GM12878 (cell line): ENCODE measurements at regions not wholly inside any gene's neighbourhood (a gene's known extent, or its start where the extent isn't known, plus 50 kb on each side); places are given as distances from the start of the nearest gene placed in this dataset.

Experiments
- ATAC-seq: fragments of 200-7000 bp; cut with Tn5 transposase; 3 replicates; pipeline ENCODE4 v1.9.1; 2020; ENCODE audit warnings: mild to moderate bottlenecking, moderate library complexity
- BruUV-seq: library from RNA; stranded (reverse); fragments of 400-500 nt; replicated peaks from 2 replicates; lab custom pipeline; 2021; lab: Mats Ljungman, UMichigan
- CTCF ChIA-PET: fragments of 300-600 bp; sonication (Branson Sonifier 250); formaldehyde crosslinking; extraction: SDS; loops from one replicate; lab custom pipeline; 2021; ENCODE audit warnings: inconsistent platforms; lab: Yijun Ruan, JAX
- POLR2A ChIA-PET: fragments of 350-600 bp; formaldehyde crosslinking; extraction: SDS; loops from one replicate; lab custom pipeline; 2021; ENCODE audit warnings: inconsistent platforms; lab: Charles Lee
- RAD21 ChIA-PET: fragments of 300-600 bp; sonication (Branson Sonifier 250); formaldehyde crosslinking; loops from one replicate; lab custom pipeline; 2023; ENCODE audit warnings: antibody characterized with exemption; ENCODE audit not compliant: unreplicated experiment; lab: Charles Lee
- SMC1A ChIA-PET: fragments of 300-600 bp; sonication (Branson Sonifier 250); formaldehyde crosslinking; loops from one replicate; lab custom pipeline; 2023; ENCODE audit not compliant: unreplicated experiment, uncharacterized antibody; lab: Charles Lee
- DNase-seq: peaks from one replicate; pipeline ENCODE4 v3.0.0-alpha.2; 2011; ENCODE audit warnings: low read depth, low spot score
- FAIRE-seq: peaks from 3 replicates; lab custom pipeline; 2011; peaks lifted over from hg19 to GRCh38; lab: Jason Lieb, UNC
- H2AFZ ChIP-seq: 2 replicates; pipeline ENCODE4 v1.6.0; 2011; ENCODE audit warnings: low read depth, low read length, control low read depth; ENCODE audit not compliant: control insufficient read depth
- H3K27ac ChIP-seq: 2 replicates; pipeline ENCODE4 v1.5.1; 2011; ENCODE audit warnings: control low read depth; ENCODE audit not compliant: control insufficient read depth, insufficient read depth
- H3K27me3 ChIP-seq, 2 experiments: replicated peaks in 1 of 2; 2 replicates each; pipeline versions ENCODE4 v1.6.0 to v1.6.1; 2011; ENCODE audit warnings: low read length in 1 of 2; ENCODE audit not compliant: control insufficient read depth in 2 of 2, insufficient read depth in 2 of 2
- H3K36me3 ChIP-seq, 2 experiments: 2 replicates each; pipeline ENCODE4 v1.5.1; 2011; ENCODE audit warnings: low read length in 1 of 2; ENCODE audit not compliant: control insufficient read depth in 2 of 2, insufficient read depth in 2 of 2
- H3K4me1 ChIP-seq: 2 replicates; pipeline ENCODE4 v1.6.1; 2011; ENCODE audit warnings: mild to moderate bottlenecking, low read length, moderate library complexity, mixed read lengths; ENCODE audit not compliant: control insufficient read depth, insufficient read depth
- H3K4me2 ChIP-seq: 2 replicates; pipeline ENCODE4 v1.6.0; 2011; ENCODE audit warnings: control low read depth; ENCODE audit not compliant: control insufficient read depth, insufficient read depth
- H3K4me3 ChIP-seq: fragments of 200-600 bp; sonication (generic); 2 replicates; pipeline ENCODE4 v1.5.1; 2016
- H3K79me2 ChIP-seq: 2 replicates; pipeline ENCODE4 v1.6.0; 2011; ENCODE audit warnings: low read length; ENCODE audit not compliant: control insufficient read depth, insufficient read depth
- H3K9ac ChIP-seq: 2 replicates; pipeline ENCODE4 v1.8.0; 2011; ENCODE audit warnings: low read length, control low read depth, mixed read lengths; ENCODE audit not compliant: control insufficient read depth, insufficient read depth
- H3K9me3 ChIP-seq: replicated peaks from 3 replicates; pipeline ENCODE4 v1.5.1; 2011; ENCODE audit warnings: mild to moderate bottlenecking, low read length; ENCODE audit not compliant: control insufficient read depth, insufficient read depth
- H4K20me1 ChIP-seq: 2 replicates; pipeline ENCODE4 v1.6.0; 2011; ENCODE audit not compliant: control insufficient read depth, insufficient read depth
- BRCA1 ChIP-seq: IDR thresholded peaks from 2 replicates; pipeline ENCODE4 v1.6.1; 2011; ENCODE audit warnings: low read depth, low read length, improper control_type of control experiment
- MTA2 ChIP-seq: fragments of 450-650 bp; IDR thresholded peaks from 2 replicates; pipeline ENCODE4 v1.6.1; 2016; ENCODE audit warnings: low read depth, mild to moderate bottlenecking, moderate library complexity
- ZBTB11 ChIP-seq: fragments of 450-650 bp; formaldehyde crosslinking; IDR thresholded peaks from 2 replicates; pipeline ENCODE4 v1.5.0; 2022; ENCODE audit warnings: mild to moderate bottlenecking, missing genetic modification characterization
- ZNF622 ChIP-seq: fragments of 450-650 bp; IDR thresholded peaks from 2 replicates; pipeline ENCODE4 v1.6.1; 2017; ENCODE audit warnings: mild to moderate bottlenecking, inconsistent platforms
- WGBS: methylation state at CpG from one replicate; pipeline ENCODE4 v1.1.6; 2016; ENCODE audit warnings: low lambda C conversion rate; ENCODE audit not compliant: insufficient replicate concordance, insufficient coverage; ENCODE audit errors: missing lambda C conversion rate; 5-methylcytosine and 5-hydroxymethylcytosine counted together
- in situ Hi-C: fragments of 300-500 bp; cut with MboI; formaldehyde crosslinking; loops from 9 replicates; pipeline ENCODE4 v1.14.3; 2018; ENCODE audit warnings: mixed read lengths
- intact Hi-C: fragments of 100-400 bp; cut with micrococcal nuclease; formaldehyde crosslinking; loops from one replicate; pipeline ENCODE4 v1.14.2; 2022; ENCODE audit not compliant: unreplicated experiment

DNA sequence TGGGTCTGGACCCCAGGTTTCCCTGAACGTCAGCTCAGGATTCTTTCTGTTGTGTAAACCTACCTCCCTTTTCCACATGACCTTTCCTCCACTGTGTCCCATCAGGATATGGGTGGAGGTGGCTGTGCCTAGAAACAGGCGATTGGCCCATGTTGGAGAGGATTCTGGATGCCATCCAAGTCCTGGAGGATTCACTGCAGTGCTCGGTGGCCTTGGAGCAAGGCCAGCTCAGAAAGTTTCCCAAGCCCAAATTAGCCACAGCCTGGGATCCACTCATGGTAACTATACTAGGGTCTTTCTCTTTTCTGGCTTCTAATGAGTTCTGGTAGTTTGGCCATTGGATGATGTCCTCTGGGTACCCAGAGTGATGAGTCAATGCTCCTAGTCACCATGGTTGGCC lies 141.6 kb downstream of the SNX19 start:
- Histone ChIP-seq H3K4me2 (no peak overlapping the region), H3K36me3 (no peaks in the 10 kb centered on the region), H4K20me1 (no peaks in the 10 kb centered on the region), H3K4me1 (no peaks in the 10 kb centered on the region), H3K4me3 (no peak overlapping the region), H3K9me3 (no peaks in the 10 kb centered on the region; the same call in 2 of the 3 replicates), H3K9ac (no peak overlapping the region), H3K27me3 (no peaks in the 10 kb centered on the region; a peak in 1 of 4 replicates), H3K27ac (no peak overlapping the region), H2AFZ (no peak overlapping the region), H3K79me2 (no peaks in the 10 kb centered on the region)
- in situ Hi-C loops, result no loop called here
- WGBS, result 3% methylated on average over 3 of the region's 3 CpGs
- no TSS peak for BruUV-seq
- ChIA-PET POLR2A (no interaction called here), RAD21 (no interaction called here), SMC1A (interaction anchor here (0.8 kb wide), 1 partner anchor 8 kb away, joined by 3 read pairs; no protein-coding TSS in a partner anchor), CTCF (no interaction called here)
- intact Hi-C loops, result no loop called here
- no peak for ATAC-seq
- DNase-seq, result no peak
- no peak for TF ChIP-seq BRCA1
- no peak for TF ChIP-seq ZBTB11
- TF ChIP-seq MTA2, result no peak
- no peak for TF ChIP-seq ZNF622
- no peak for FAIRE-seq
